ENCODE measurements at regions not wholly inside any gene's neighbourhood (a gene's known extent, or its start where the extent isn't known, plus 50 kb on each side); places are given as distances from the start of the nearest gene placed in this dataset.

GRCh38 chr15:77759896-77760592 is 127.3 kb upstream of the LINGO1 start:
- no peak for DNase-seq (ENCODE audit: low spot score)

- no peak for DNase-seq (ENCODE audit: low spot score)
Measured at GRCh38 chr15:77753939-77754338, 121.2 kb upstream of the LINGO1 start.

GRCh38 chr15:77753281-77753873 is 120.7 kb upstream of the LINGO1 start:
- DNase-seq (ENCODE audit: low spot score), result peak; percentile 63

- DNase-seq (ENCODE audit: low spot score), result no peak
Measured at GRCh38 chr15:77749998-77750540, 117.4 kb upstream of the LINGO1 start.

- DNase-seq (ENCODE audit: low spot score), result no peak
Measured at GRCh38 chr15:77749236-77749997, 116.7 kb upstream of the LINGO1 start.

- DNase-seq (ENCODE audit: low spot score), result no peak
Measured at GRCh38 chr15:77748078-77749064, 115.7 kb upstream of the LINGO1 start.

- no peak for DNase-seq (ENCODE audit: low spot score)
Measured at GRCh38 chr15:77747175-77748077, 114.7 kb upstream of the LINGO1 start.

GRCh38 chr15:77746254-77747174 is 113.8 kb upstream of the LINGO1 start:
- DNase-seq (ENCODE audit: low spot score), result no peak

- no peak for DNase-seq (ENCODE audit: low spot score)
Measured at GRCh38 chr15:77744398-77744797, 111.7 kb upstream of the LINGO1 start.

GRCh38 chr15:77742570-77742969 is 109.9 kb upstream of the LINGO1 start:
- no peak for DNase-seq (ENCODE audit: low spot score)

- DNase-seq (ENCODE audit: low spot score), result no peak
Measured at GRCh38 chr15:77742127-77742526, 109.4 kb upstream of the LINGO1 start.

- DNase-seq (ENCODE audit: low spot score), result no peak
Measured at GRCh38 chr15:77741106-77741505, 108.4 kb upstream of the LINGO1 start.

GRCh38 chr15:77739591-77740378 is 107.1 kb upstream of the LINGO1 start:
- no peak for DNase-seq (ENCODE audit: low spot score)

GRCh38 chr15:77738441-77739302 is 106.0 kb upstream of the LINGO1 start:
- DNase-seq (ENCODE audit: low spot score), result no peak

GRCh38 chr15:77738038-77738370 is 105.3 kb upstream of the LINGO1 start:
- no peak for DNase-seq (ENCODE audit: low spot score)

- DNase-seq (ENCODE audit: low spot score), result no peak
Measured at GRCh38 chr15:77737238-77738037, 104.7 kb upstream of the LINGO1 start.

- DNase-seq (ENCODE audit: low spot score), result no peak
Measured at GRCh38 chr15:77734306-77734705, 101.6 kb upstream of the LINGO1 start.
